SH-SY5Y (cell line): ENCODE measurements at regions not wholly inside any gene's neighbourhood (a gene's known extent, or its start where the extent isn't known, plus 50 kb on each side); places are given as distances from the start of the nearest gene placed in this dataset.

Experiments
- GATA2 ChIP-seq: IDR thresholded peaks from 2 replicates; pipeline ENCODE4 v1.6.1; 2011; ENCODE audit warnings: mild to moderate bottlenecking, low read depth, low read length
- GATA3 ChIP-seq: IDR thresholded peaks from 2 replicates; pipeline ENCODE4 v1.6.1; 2011; ENCODE audit warnings: low read depth, mild to moderate bottlenecking, low read length, moderate library complexity

DNA sequence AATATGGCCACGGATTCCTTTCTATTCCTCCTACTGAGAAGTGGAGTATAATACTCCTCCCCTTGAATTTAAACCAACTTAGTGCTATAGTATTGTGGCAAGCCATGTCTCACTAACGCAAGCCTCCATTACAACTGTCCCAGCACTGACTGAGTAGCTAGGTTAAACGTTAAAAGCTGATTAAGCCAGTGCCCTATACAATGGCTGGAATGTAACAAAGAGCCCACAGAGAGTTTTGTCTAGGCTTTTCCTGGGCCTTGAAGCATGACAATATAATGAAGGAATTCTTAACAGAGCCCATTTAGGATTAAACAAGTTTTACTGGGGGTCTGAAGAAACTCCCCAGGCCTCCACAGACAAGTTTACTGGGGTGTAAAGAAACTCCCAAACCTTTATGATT is 254.5 kb upstream of the DACH1 start:
- no peak for TF ChIP-seq GATA2
- no peak for TF ChIP-seq GATA3
